ENCODE measurements at regions not wholly inside any gene's neighbourhood (a gene's known extent, or its start where the extent isn't known, plus 50 kb on each side); places are given as distances from the start of the nearest gene placed in this dataset.

GRCh38 chr4:165604181-165604580, 225.4 kb downstream of the CPE start:
- H3K9me3 ChIP-seq: no peaks in the 10 kb centered on the region
- H3K27me3 ChIP-seq: no peaks in the 10 kb centered on the region
- H3K27ac ChIP-seq: no peak overlapping the region
- no peak overlapping the region for H3K4me3 ChIP-seq
- no peaks in the 10 kb centered on the region for H3K4me1 ChIP-seq
- no peak for TF ChIP-seq POLR2A (IDR thresholded peaks at IDR 0.05)
- no peak for TF ChIP-seq CTCF (IDR thresholded peaks at IDR 0.05)
- H3K36me3 ChIP-seq: no peaks in the 10 kb centered on the region
- no peak for DNase-seq

GRCh38 chr4:165605811-165606210, 227.0 kb downstream of the CPE start:
- Histone ChIP-seq H3K36me3 (no peaks in the 10 kb centered on the region), H3K27me3 (no peaks in the 10 kb centered on the region)
- TF ChIP-seq POLR2A (IDR thresholded peaks at IDR 0.05) (no peak), CTCF (IDR thresholded peaks at IDR 0.05) (no peak)

GRCh38 chr4:165606465-165607205, 227.8 kb downstream of the CPE start:
- H3K4me1 ChIP-seq: no peaks in the 10 kb centered on the region
- H3K36me3 ChIP-seq: no peaks in the 10 kb centered on the region
- H3K27me3 ChIP-seq: no peaks in the 10 kb centered on the region
- H3K27ac ChIP-seq: no peak overlapping the region
- no peak for DNase-seq
- H3K9me3 ChIP-seq: no peaks in the 10 kb centered on the region
- no peak overlapping the region for H3K4me3 ChIP-seq
- TF ChIP-seq CTCF (IDR thresholded peaks at IDR 0.05): no peak
- TF ChIP-seq POLR2A (IDR thresholded peaks at IDR 0.05): no peak

More at GRCh38 chr4:165605811-165606210, 227.0 kb downstream of the CPE start:
- Histone ChIP-seq H3K4me1 (no peaks in the 10 kb centered on the region), H3K9me3 (no peaks in the 10 kb centered on the region), H3K27ac (no peak overlapping the region), H3K4me3 (no peak overlapping the region)
- DNase-seq: no peak

- Histone ChIP-seq H3K9me3 (no peaks in the 10 kb centered on the region), H3K4me3 (no peak overlapping the region), H3K4me1 (no peaks in the 10 kb centered on the region), H3K27me3 (no peaks in the 10 kb centered on the region), H3K27ac (no peak overlapping the region), H3K36me3 (no peaks in the 10 kb centered on the region)
- no peak for DNase-seq
- TF ChIP-seq CTCF (IDR thresholded peaks at IDR 0.05): no peak
- no peak for TF ChIP-seq POLR2A (IDR thresholded peaks at IDR 0.05)
Observed at GRCh38 chr4:165609653-165610052, 230.8 kb downstream of the CPE start.

GRCh38 chr4:165610679-165611437, 232.1 kb downstream of the CPE start:
- Histone ChIP-seq H3K4me3 (no peak overlapping the region), H3K4me1 (no peaks in the 10 kb centered on the region), H3K36me3 (no peaks in the 10 kb centered on the region), H3K27me3 (no peaks in the 10 kb centered on the region), H3K9me3 (no peaks in the 10 kb centered on the region), H3K27ac (no peak overlapping the region)
- DNase-seq: no peak
- TF ChIP-seq CTCF (IDR thresholded peaks at IDR 0.05) (no peak), POLR2A (IDR thresholded peaks at IDR 0.05) (no peak)

Measured in Peyer's patch (tissue), 4 donors.